ENCODE measurements at regions not wholly inside any gene's neighbourhood (a gene's known extent, or its start where the extent isn't known, plus 50 kb on each side); places are given as distances from the start of the nearest gene placed in this dataset.

GRCh38 chr6:140316966-140317365 is 942.5 kb upstream of the CITED2 start:
- in situ Hi-C loops (cut with MboI), result no loop called here
- TF ChIP-seq EZH2phosphoT487 (IDR thresholded peaks at IDR 0.05; ENCODE audit: insufficient read depth, low read depth) (no peak), EZH2 (IDR thresholded peaks at IDR 0.05; ENCODE audit: insufficient read depth, poor library complexity, severe bottlenecking) (no peak)
- Histone ChIP-seq H3K27ac (no peak overlapping the region), H3K9ac (no peak overlapping the region), H2AFZ (no peak overlapping the region), H3K27me3 (replicated peaks; ENCODE audit: insufficient read depth) (no peaks in the 10 kb centered on the region), H3K4me1 (ENCODE audit: insufficient read depth) (peaks cover 19% of the 10 kb centered on the region), H3K4me3 (no peak overlapping the region), H3K4me2 (ENCODE audit: unreplicated experiment) (no peak overlapping the region), H4K20me1 (ENCODE audit: insufficient read depth) (no peaks in the 10 kb centered on the region), H3F3A (ENCODE audit: insufficient read depth) (no peaks in the 10 kb centered on the region), H3K79me2 (ENCODE audit: insufficient read depth) (no peaks in the 10 kb centered on the region), H3K9me2 (ENCODE audit: insufficient read depth) (no peaks in the 10 kb centered on the region), H3K36me3 (ENCODE audit: low read depth) (no peaks in the 10 kb centered on the region), H3K9me3 (ENCODE audit: low read depth) (no peaks in the 10 kb centered on the region)
- no peak for DNase-seq
- WGBS, 2 experiments (ENCODE audit: low coverage in 1 of 2, low lambda C conversion rate in 2 of 2, missing lambda C conversion rate in 2 of 2), result 89 to 91% methylated on average over 4 of the region's 4 CpGs

- Histone ChIP-seq H3K4me1 (ENCODE audit: insufficient read depth) (peaks cover 20% of the 10 kb centered on the region), H3K79me2 (ENCODE audit: insufficient read depth) (no peaks in the 10 kb centered on the region), H4K20me1 (ENCODE audit: insufficient read depth) (no peaks in the 10 kb centered on the region), H3K27ac (no peak overlapping the region), H3K9me3 (ENCODE audit: low read depth) (no peaks in the 10 kb centered on the region), H3K9me2 (ENCODE audit: insufficient read depth) (no peaks in the 10 kb centered on the region), H3F3A (ENCODE audit: insufficient read depth) (peaks cover 5% of the 10 kb centered on the region; the same call in 1 of the 2 replicates), H3K36me3 (ENCODE audit: low read depth) (no peaks in the 10 kb centered on the region), H3K9ac (no peak overlapping the region), H3K4me3 (no peak overlapping the region), H2AFZ (peak overlapping the region; percentile 16; the same call in 1 of the 2 replicates), H3K27me3 (replicated peaks; ENCODE audit: insufficient read depth) (no peaks in the 10 kb centered on the region), H3K4me2 (ENCODE audit: unreplicated experiment) (no peak overlapping the region)
- 94 to 96% methylated on average over 2 of the region's 2 CpGs for WGBS, 2 experiments (ENCODE audit: low coverage in 1 of 2, low lambda C conversion rate in 2 of 2, missing lambda C conversion rate in 2 of 2)
- in situ Hi-C loops (cut with MboI), result no loop called here
- no peak for DNase-seq
- TF ChIP-seq EZH2 (IDR thresholded peaks at IDR 0.05; ENCODE audit: insufficient read depth, poor library complexity, severe bottlenecking) (no peak), EZH2phosphoT487 (IDR thresholded peaks at IDR 0.05; ENCODE audit: insufficient read depth, low read depth) (no peak)
These were observed 940.2 kb upstream of the CITED2 start for GRCh38 chr6:140314682-140315081.

- DNase-seq, result peak; percentile 25
- 0 out of 2 replicates have a peak, but pooled peaks cover 3% of the 10 kb centered on the region for H3K9me2 ChIP-seq (ENCODE audit: insufficient read depth)
- H4K20me1 ChIP-seq (ENCODE audit: insufficient read depth), result no peaks in the 10 kb centered on the region
- H3K4me2 ChIP-seq (ENCODE audit: unreplicated experiment), result peak overlapping the region; percentile 33
- H3K27ac ChIP-seq, result no peak overlapping the region
- no peaks in the 10 kb centered on the region for H3K36me3 ChIP-seq (ENCODE audit: low read depth)
- no peaks in the 10 kb centered on the region for H3K9me3 ChIP-seq (ENCODE audit: low read depth)
- in situ Hi-C loops (cut with MboI), result no loop called here
- H3K27me3 ChIP-seq (replicated peaks; ENCODE audit: insufficient read depth), result no peaks in the 10 kb centered on the region
- H2AFZ ChIP-seq, result peak overlapping the region; percentile 66; the same call in 1 of the 2 replicates
- H3K79me2 ChIP-seq (ENCODE audit: insufficient read depth), result no peaks in the 10 kb centered on the region
- no peak overlapping the region for H3K9ac ChIP-seq
- TF ChIP-seq EZH2phosphoT487 (IDR thresholded peaks at IDR 0.05; ENCODE audit: insufficient read depth, low read depth), result no peak
- no peak for TF ChIP-seq EZH2 (IDR thresholded peaks at IDR 0.05; ENCODE audit: insufficient read depth, poor library complexity, severe bottlenecking)
- peaks cover 5% of the 10 kb centered on the region; the same call in 1 of the 2 replicates for H3F3A ChIP-seq (ENCODE audit: insufficient read depth)
- H3K4me1 ChIP-seq (ENCODE audit: insufficient read depth), result peaks cover 9% of the 10 kb centered on the region
- H3K4me3 ChIP-seq, result no peak overlapping the region
These were observed 936.7 kb upstream of the CITED2 start for GRCh38 chr6:140311146-140311545.

- H3K4me2 ChIP-seq (ENCODE audit: unreplicated experiment), result no peak overlapping the region
These were observed 928.9 kb upstream of the CITED2 start for GRCh38 chr6:140303218-140303949.

More at GRCh38 chr6:140303218-140303949, 928.9 kb upstream of the CITED2 start:
- no peak for DNase-seq
- no peak overlapping the region for H3K27ac ChIP-seq
- peak overlapping the region; percentile 20; the same call in 1 of the 2 replicates for H2AFZ ChIP-seq
- H3K79me2 ChIP-seq (ENCODE audit: insufficient read depth), result no peaks in the 10 kb centered on the region
- in situ Hi-C loops (cut with MboI), result no loop called here
- no peak overlapping the region for H3K9ac ChIP-seq
- H3K27me3 ChIP-seq (replicated peaks; ENCODE audit: insufficient read depth), result no peaks in the 10 kb centered on the region
- TF ChIP-seq EZH2phosphoT487 (IDR thresholded peaks at IDR 0.05; ENCODE audit: insufficient read depth, low read depth) (no peak), EZH2 (IDR thresholded peaks at IDR 0.05; ENCODE audit: insufficient read depth, poor library complexity, severe bottlenecking) (no peak)
- peaks cover 3% of the 10 kb centered on the region; the same call in 1 of the 2 replicates for H3K9me2 ChIP-seq (ENCODE audit: insufficient read depth)
- H3K36me3 ChIP-seq (ENCODE audit: low read depth), result no peaks in the 10 kb centered on the region
- no peaks in the 10 kb centered on the region for H4K20me1 ChIP-seq (ENCODE audit: insufficient read depth)
- no peaks in the 10 kb centered on the region for H3K9me3 ChIP-seq (ENCODE audit: low read depth)
- WGBS, 2 experiments (ENCODE audit: low coverage in 1 of 2, low lambda C conversion rate in 2 of 2, missing lambda C conversion rate in 2 of 2), result 93% methylated on average over 8 of the region's 8 CpGs
- H3F3A ChIP-seq (ENCODE audit: insufficient read depth), result no peaks in the 10 kb centered on the region
- no peaks in the 10 kb centered on the region for H3K4me1 ChIP-seq (ENCODE audit: insufficient read depth)
- H3K4me3 ChIP-seq, result no peak overlapping the region

All from GM23248 (cell line).